K562 (cell line): ENCODE measurements at regions not wholly inside any gene's neighbourhood (a gene's known extent, or its start where the extent isn't known, plus 50 kb on each side); places are given as distances from the start of the nearest gene placed in this dataset.

Experiments used
- ATAC-seq: fragments of 200-7000 bp; cut with Tn5 transposase; 3 replicates; pipeline ENCODE4 v1.9.1; 2020; ENCODE audit warnings: moderate library complexity
- BruUV-seq: library from RNA; stranded (reverse); fragments of 400-500 nt; replicated peaks from 2 replicates; lab custom pipeline; 2021; lab: Mats Ljungman, UMichigan
- CTCF ChIA-PET: fragments of 300-600 bp; formaldehyde crosslinking; extraction: SDS; loops from one replicate; lab custom pipeline; 2021; ENCODE audit warnings: low intra/inter-chr PET ratio; lab: Yijun Ruan, JAX
- POLR2A ChIA-PET: fragments of 300-600, 350-650 bp; sonication (Branson Sonifier 250); formaldehyde crosslinking; extraction: SDS; loops from one replicate; lab custom pipeline; 2021; ENCODE audit warnings: antibody characterized with exemption, inconsistent platforms; lab: Yijun Ruan, JAX
- DNase-seq, 4 experiments: peaks; one replicate each; pipeline versions ENCODE4 v3.0.0 to v3.0.0-alpha.2; 2011 to 2018; ENCODE audit warnings: low spot score in 3 of 4, mixed read lengths in 3 of 4; ENCODE audit errors: extremely low read depth in 1 of 4
- FAIRE-seq: peaks from 2 replicates; lab custom pipeline; 2011; peaks lifted over from hg19 to GRCh38; lab: Jason Lieb, UNC
- H2AFZ ChIP-seq: 2 replicates; pipeline ENCODE4 v1.6.0; 2011; ENCODE audit warnings: low read depth, low read length, control low read depth, inconsistent platforms
- H3K27ac ChIP-seq: fragments of 200-600 bp; 3 replicates; pipeline ENCODE4 v1.8.0; 2011; ENCODE audit warnings: low read depth, mild to moderate bottlenecking, control low read depth, inconsistent platforms, low read length, moderate library complexity, mixed read lengths; ENCODE audit errors: extremely low read depth
- H3K27me3 ChIP-seq, 2 experiments: fragments of 300-600 bp in 1 of 2; 2 replicates in 1 of 2; 3 replicates in 1 of 2; pipeline versions ENCODE4 v1.6.0 to v1.8.0; 2011; ENCODE audit warnings: inconsistent platforms in 2 of 2, low read length in 2 of 2, mild to moderate bottlenecking in 1 of 2, mixed read lengths in 1 of 2, moderate library complexity in 1 of 2; ENCODE audit not compliant: control insufficient read depth in 2 of 2, insufficient read depth in 2 of 2
- H3K36me3 ChIP-seq: fragments of 300-600 bp; 3 replicates; pipeline ENCODE4 v1.8.0; 2011; ENCODE audit warnings: mild to moderate bottlenecking, low read length, inconsistent platforms; ENCODE audit not compliant: control insufficient read depth, insufficient read depth
- H3K4me1 ChIP-seq, 2 experiments: fragments of 200-600 bp in 1 of 2; replicated peaks in 1 of 2; 2 replicates in 1 of 2; 3 replicates in 1 of 2; pipeline versions ENCODE4 v1.5.1 to v1.8.0; 2011; ENCODE audit warnings: inconsistent platforms in 2 of 2, low read length in 2 of 2, mild to moderate bottlenecking in 1 of 2, mixed read lengths in 1 of 2, moderate library complexity in 1 of 2; ENCODE audit not compliant: control insufficient read depth in 2 of 2, insufficient read depth in 2 of 2
- H3K4me2 ChIP-seq: 2 replicates; pipeline ENCODE4 v1.6.1; 2011; ENCODE audit warnings: low read length, control low read depth, inconsistent platforms, mixed read lengths; ENCODE audit not compliant: insufficient read depth
- H3K4me3 ChIP-seq: fragments of 200-600 bp; sonication (generic), shearing (Covaris generic); 2 replicates; pipeline ENCODE4 v1.5.1; 2016; ENCODE audit warnings: control low read depth, inconsistent platforms
- H3K79me2 ChIP-seq: fragments of 200-600 bp; 3 replicates; pipeline ENCODE4 v1.8.0; 2011; ENCODE audit warnings: low read length, inconsistent platforms; ENCODE audit not compliant: control insufficient read depth, insufficient read depth
- H3K9ac ChIP-seq, 2 experiments: 2 replicates each; pipeline versions ENCODE4 v1.6.0 to v1.6.1; 2011; ENCODE audit warnings: low read depth in 2 of 2, low read length in 2 of 2, control low read depth in 1 of 2, inconsistent platforms in 1 of 2, mild to moderate bottlenecking in 1 of 2, mixed read lengths in 1 of 2; ENCODE audit not compliant: insufficient read depth in 1 of 2
- H3K9me1 ChIP-seq: one replicate; pipeline ENCODE4 v1.6.0; 2011; ENCODE audit warnings: inconsistent platforms, mild to moderate bottlenecking, low read length, moderate library complexity; ENCODE audit not compliant: control insufficient read depth, insufficient read depth
- H3K9me3 ChIP-seq: replicated peaks from 2 replicates; pipeline ENCODE4 v1.5.1; 2011; ENCODE audit warnings: low read depth, low read length, inconsistent platforms; ENCODE audit not compliant: control insufficient read depth, insufficient read depth
- H4K20me1 ChIP-seq: replicated peaks from 2 replicates; pipeline ENCODE4 v1.6.1; 2011; ENCODE audit warnings: low read length, inconsistent platforms, mixed read lengths; ENCODE audit not compliant: control insufficient read depth, insufficient read depth
- ATF2 ChIP-seq: sonication (generic); formaldehyde crosslinking; IDR thresholded peaks from 2 replicates; pipeline ENCODE4 v1.8.1; 2022; ENCODE audit warnings: missing genetic modification reagents
- BCOR ChIP-seq: fragments of 450-650 bp; IDR thresholded peaks from 2 replicates; pipeline ENCODE4 v1.6.1; 2016
- FOXA1 ChIP-seq: fragments of 450-650 bp; IDR thresholded peaks from 2 replicates; pipeline ENCODE4 v1.6.1; 2016; ENCODE audit warnings: mild to moderate bottlenecking, borderline replicate concordance
- JUN ChIP-seq, 2 experiments: sonication (generic) in 1 of 2; formaldehyde crosslinking in 1 of 2; IDR thresholded peaks; 2 replicates each; pipeline versions ENCODE4 v1.6.1 to v1.8.0; 2012 to 2022; ENCODE audit warnings: borderline replicate concordance in 2 of 2, mild to moderate bottlenecking in 2 of 2, improper control_type of control experiment in 1 of 2, low read depth in 1 of 2, low read length in 1 of 2, missing genetic modification reagents in 1 of 2
- NFIX ChIP-seq: fragments of 250-450 bp; sonication (Bioruptor Pico); IDR thresholded peaks from 2 replicates; pipeline ENCODE4 v1.4.0; 2020; ENCODE audit warnings: low read depth, mild to moderate bottlenecking, moderate library complexity
- SRSF1 ChIP-seq: fragments of 200-400 bp; formaldehyde crosslinking; IDR thresholded peaks from 2 replicates; pipeline ENCODE4 v1.6.1; 2017; ENCODE audit warnings: mild to moderate bottlenecking, low read depth, low read length, moderate library complexity
- TCF7L2 ChIP-seq: fragments of 150-350 bp; IDR thresholded peaks from 2 replicates; pipeline ENCODE4 v1.6.1; 2016; ENCODE audit warnings: low read depth, mild to moderate bottlenecking, low read length, moderate library complexity
- UBTF ChIP-seq, 2 experiments: IDR thresholded peaks; 2 replicates each; pipeline ENCODE4 v1.6.1; 2012; ENCODE audit warnings: improper control_type of control experiment in 2 of 2, low read depth in 2 of 2, low read length in 2 of 2, borderline replicate concordance in 1 of 2
- ZNF134 ChIP-seq: fragments of 250-450 bp; sonication (Bioruptor Pico); conservative IDR thresholded peaks from 2 replicates; pipeline ENCODE4 v1.4.0; 2020
- WGBS: fragments of 100-300 bp; shearing (Covaris generic); methylation state at CpG from one replicate; pipeline ENCODE4 v1.1.6; 2016; ENCODE audit warnings: low coverage, mixed read lengths; ENCODE audit not compliant: insufficient coverage; ENCODE audit errors: missing lambda C conversion rate; 5-methylcytosine and 5-hydroxymethylcytosine counted together
- in situ Hi-C: fragments of 300-500 bp; cut with MboI; formaldehyde crosslinking; loops from 4 replicates; pipeline ENCODE4 v1.15.0; 2018; ENCODE audit warnings: inconsistent platforms, mixed read lengths
- intact Hi-C: fragments of 100-400 bp; cut with micrococcal nuclease; formaldehyde crosslinking; loops from 2 replicates; pipeline ENCODE4 v1.14.2; 2022

- POLR2A ChIA-PET, result interaction anchor here (0.8 kb wide), 1 partner anchor 60 kb away, joined by 3 read pairs; no protein-coding TSS in a partner anchor
- no peak overlapping the region for H3K4me2 ChIP-seq
- TF ChIP-seq ZNF134 (CRISPR knock-in tag) (no peak), BCOR (no peak), SRSF1 (no peak), NFIX (CRISPR knock-in tag) (no peak), FOXA1 (no peak), TCF7L2 (no peak), JUN (IDR thresholded peaks at IDR 0.05; ENCODE audit: borderline replicate concordance, low read depth, low read length) (no peak), JUN (CRISPR knock-in tag; IDR thresholded peaks at IDR 0.05; ENCODE audit: borderline replicate concordance) (no peak), ATF2 (no peak), UBTF (IDR thresholded peaks at IDR 0.05; ENCODE audit: borderline replicate concordance in 1 of 2, low read depth in 2 of 2, low read length in 2 of 2) (no peak)
- TF ChIP-seq, all 486 proteins: peak for 0
- H3K9me3 ChIP-seq, result no peaks in the 10 kb centered on the region
- H3K4me1 ChIP-seq, result no peaks in the 10 kb centered on the region
- BruUV-seq, result no TSS peak
- FAIRE-seq (no peak), DNase-seq (no peak), ATAC-seq (no peak)
- no peak overlapping the region for H2AFZ ChIP-seq
- no peak overlapping the region for H3K4me3 ChIP-seq
- 0% methylated on average over 5 of the region's 5 CpGs for WGBS
- H4K20me1 ChIP-seq, result no peaks in the 10 kb centered on the region
- intact Hi-C loops (no loop called here), in situ Hi-C loops (no loop called here)
- H3K9ac ChIP-seq, result no peak overlapping the region
- no peaks in the 10 kb centered on the region for H3K9me1 ChIP-seq
- no peaks in the 10 kb centered on the region for H3K27me3 ChIP-seq
- CTCF ChIA-PET, result no interaction called here
- no peaks in the 10 kb centered on the region for H3K36me3 ChIP-seq
- H3K27ac ChIP-seq, result no peak overlapping the region
- no peaks in the 10 kb centered on the region for H3K79me2 ChIP-seq
Measured at GRCh38 chr5:168014433-168015123, 276.9 kb upstream of the WWC1 start.
